Neural progenitor cell (in vitro differentiated cells): ENCODE measurements at regions not wholly inside any gene's neighbourhood (a gene's known extent, or its start where the extent isn't known, plus 50 kb on each side); places are given as distances from the start of the nearest gene placed in this dataset.

Source experiments
- EZH2 ChIP-seq: fragments of 200-600 bp; sonication (generic); IDR thresholded peaks from 2 replicates; pipeline ENCODE4 v1.6.1; 2017; ENCODE audit warnings: antibody characterized with exemption, mild to moderate bottlenecking, moderate library complexity
- TF ChIP-seq, protein P1 (sequence below): fragments of 200-600 bp; sonication (generic); IDR thresholded peaks from 2 replicates; pipeline ENCODE4 v1.5.1; 2017; ENCODE audit warnings: antibody characterized with exemption, mild to moderate bottlenecking

DNA sequence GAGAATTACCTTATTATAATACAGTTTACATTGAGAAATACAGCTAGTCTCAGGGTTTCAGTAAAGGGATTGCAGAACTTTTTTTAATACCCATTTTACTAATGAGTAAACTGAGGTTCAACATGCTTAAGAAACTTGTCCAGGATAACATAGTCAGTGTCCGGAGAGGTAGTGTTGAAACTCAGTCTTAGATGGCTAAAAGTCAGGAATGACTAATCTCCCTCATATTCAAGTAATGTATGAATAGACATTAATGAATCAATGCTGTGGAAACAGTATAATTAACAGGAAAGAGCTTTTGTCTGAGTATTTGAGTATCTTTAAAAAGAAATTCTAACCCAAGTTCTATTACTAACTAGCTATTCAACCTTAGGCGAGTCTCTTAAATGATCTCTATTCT lies 397.6 kb downstream of the PLA2G4A start:
- TF ChIP-seq, protein P1, sequence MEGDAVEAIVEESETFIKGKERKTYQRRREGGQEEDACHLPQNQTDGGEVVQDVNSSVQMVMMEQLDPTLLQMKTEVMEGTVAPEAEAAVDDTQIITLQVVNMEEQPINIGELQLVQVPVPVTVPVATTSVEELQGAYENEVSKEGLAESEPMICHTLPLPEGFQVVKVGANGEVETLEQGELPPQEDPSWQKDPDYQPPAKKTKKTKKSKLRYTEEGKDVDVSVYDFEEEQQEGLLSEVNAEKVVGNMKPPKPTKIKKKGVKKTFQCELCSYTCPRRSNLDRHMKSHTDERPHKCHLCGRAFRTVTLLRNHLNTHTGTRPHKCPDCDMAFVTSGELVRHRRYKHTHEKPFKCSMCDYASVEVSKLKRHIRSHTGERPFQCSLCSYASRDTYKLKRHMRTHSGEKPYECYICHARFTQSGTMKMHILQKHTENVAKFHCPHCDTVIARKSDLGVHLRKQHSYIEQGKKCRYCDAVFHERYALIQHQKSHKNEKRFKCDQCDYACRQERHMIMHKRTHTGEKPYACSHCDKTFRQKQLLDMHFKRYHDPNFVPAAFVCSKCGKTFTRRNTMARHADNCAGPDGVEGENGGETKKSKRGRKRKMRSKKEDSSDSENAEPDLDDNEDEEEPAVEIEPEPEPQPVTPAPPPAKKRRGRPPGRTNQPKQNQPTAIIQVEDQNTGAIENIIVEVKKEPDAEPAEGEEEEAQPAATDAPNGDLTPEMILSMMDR = no peak
- no peak for TF ChIP-seq EZH2
